GM12878 (cell line): ENCODE measurements at regions not wholly inside any gene's neighbourhood (a gene's known extent, or its start where the extent isn't known, plus 50 kb on each side); places are given as distances from the start of the nearest gene placed in this dataset.

Experiments
- ATAC-seq: fragments of 200-7000 bp; cut with Tn5 transposase; 3 replicates; pipeline ENCODE4 v1.9.1; 2020; ENCODE audit warnings: mild to moderate bottlenecking, moderate library complexity
- BruUV-seq: library from RNA; stranded (reverse); fragments of 400-500 nt; replicated peaks from 2 replicates; lab custom pipeline; 2021; lab: Mats Ljungman, UMichigan
- CTCF ChIA-PET: fragments of 300-600 bp; sonication (Branson Sonifier 250); formaldehyde crosslinking; extraction: SDS; loops from one replicate; lab custom pipeline; 2021; ENCODE audit warnings: inconsistent platforms; lab: Yijun Ruan, JAX
- POLR2A ChIA-PET: fragments of 350-600 bp; formaldehyde crosslinking; extraction: SDS; loops from one replicate; lab custom pipeline; 2021; ENCODE audit warnings: inconsistent platforms; lab: Charles Lee
- RAD21 ChIA-PET: fragments of 300-600 bp; sonication (Branson Sonifier 250); formaldehyde crosslinking; loops from one replicate; lab custom pipeline; 2023; ENCODE audit warnings: antibody characterized with exemption; ENCODE audit not compliant: unreplicated experiment; lab: Charles Lee
- SMC1A ChIA-PET: fragments of 300-600 bp; sonication (Branson Sonifier 250); formaldehyde crosslinking; loops from one replicate; lab custom pipeline; 2023; ENCODE audit not compliant: unreplicated experiment, uncharacterized antibody; lab: Charles Lee
- DNase-seq: peaks from one replicate; pipeline ENCODE4 v3.0.0-alpha.2; 2011; ENCODE audit warnings: low read depth, low spot score
- FAIRE-seq: peaks from 3 replicates; lab custom pipeline; 2011; peaks lifted over from hg19 to GRCh38; lab: Jason Lieb, UNC
- H2AFZ ChIP-seq: 2 replicates; pipeline ENCODE4 v1.6.0; 2011; ENCODE audit warnings: low read depth, low read length, control low read depth; ENCODE audit not compliant: control insufficient read depth
- H3K27ac ChIP-seq: 2 replicates; pipeline ENCODE4 v1.5.1; 2011; ENCODE audit warnings: control low read depth; ENCODE audit not compliant: control insufficient read depth, insufficient read depth
- H3K27me3 ChIP-seq, 2 experiments: replicated peaks in 1 of 2; 2 replicates each; pipeline versions ENCODE4 v1.6.0 to v1.6.1; 2011; ENCODE audit warnings: low read length in 1 of 2; ENCODE audit not compliant: control insufficient read depth in 2 of 2, insufficient read depth in 2 of 2
- H3K36me3 ChIP-seq, 2 experiments: 2 replicates each; pipeline ENCODE4 v1.5.1; 2011; ENCODE audit warnings: low read length in 1 of 2; ENCODE audit not compliant: control insufficient read depth in 2 of 2, insufficient read depth in 2 of 2
- H3K4me1 ChIP-seq: 2 replicates; pipeline ENCODE4 v1.6.1; 2011; ENCODE audit warnings: mild to moderate bottlenecking, low read length, moderate library complexity, mixed read lengths; ENCODE audit not compliant: control insufficient read depth, insufficient read depth
- H3K4me2 ChIP-seq: 2 replicates; pipeline ENCODE4 v1.6.0; 2011; ENCODE audit warnings: control low read depth; ENCODE audit not compliant: control insufficient read depth, insufficient read depth
- H3K4me3 ChIP-seq: fragments of 200-600 bp; sonication (generic); 2 replicates; pipeline ENCODE4 v1.5.1; 2016
- H3K79me2 ChIP-seq: 2 replicates; pipeline ENCODE4 v1.6.0; 2011; ENCODE audit warnings: low read length; ENCODE audit not compliant: control insufficient read depth, insufficient read depth
- H3K9ac ChIP-seq: 2 replicates; pipeline ENCODE4 v1.8.0; 2011; ENCODE audit warnings: low read length, control low read depth, mixed read lengths; ENCODE audit not compliant: control insufficient read depth, insufficient read depth
- H3K9me3 ChIP-seq: replicated peaks from 3 replicates; pipeline ENCODE4 v1.5.1; 2011; ENCODE audit warnings: mild to moderate bottlenecking, low read length; ENCODE audit not compliant: control insufficient read depth, insufficient read depth
- H4K20me1 ChIP-seq: 2 replicates; pipeline ENCODE4 v1.6.0; 2011; ENCODE audit not compliant: control insufficient read depth, insufficient read depth
- ATF7 ChIP-seq: fragments of 450-650 bp; IDR thresholded peaks from 2 replicates; pipeline ENCODE4 v1.6.1; 2016; ENCODE audit warnings: low read depth, mild to moderate bottlenecking
- CBX5 ChIP-seq: sonication (generic); IDR thresholded peaks from 2 replicates; pipeline ENCODE4 v1.6.1; 2016; ENCODE audit warnings: low read depth, moderate library complexity, mild to moderate bottlenecking, inconsistent platforms
- CEBPB ChIP-seq, 2 experiments: fragments of 150-350 bp in 1 of 2; IDR thresholded peaks; 2 replicates each; pipeline ENCODE4 v1.6.1; 2012 to 2014; ENCODE audit warnings: low read depth in 2 of 2, low read length in 2 of 2, borderline replicate concordance in 1 of 2, inconsistent platforms in 1 of 2
- IKZF1 ChIP-seq: fragments of 450-650 bp; conservative IDR thresholded peaks from 2 replicates; pipeline ENCODE4 v1.6.1; 2017; ENCODE audit warnings: antibody characterized with exemption, mild to moderate bottlenecking
- KAT2A ChIP-seq: conservative IDR thresholded peaks from 2 replicates; pipeline ENCODE4 v1.6.1; 2011; ENCODE audit warnings: low read depth, low read length; ENCODE audit not compliant: control insufficient read depth
- RCOR1 ChIP-seq: conservative IDR thresholded peaks from 2 replicates; pipeline ENCODE4 v1.6.1; 2012; ENCODE audit warnings: low read depth, low read length, improper control_type of control experiment
- SIN3A ChIP-seq: IDR thresholded peaks from 2 replicates; pipeline ENCODE4 v1.6.1; 2012; ENCODE audit warnings: low read depth, low read length, improper control_type of control experiment
- SMAD1 ChIP-seq: fragments of 450-650 bp; IDR thresholded peaks from 2 replicates; pipeline ENCODE4 v1.6.1; 2018; ENCODE audit warnings: mild to moderate bottlenecking, low read depth; ENCODE audit not compliant: partially characterized antibody
- STAT1 ChIP-seq: fragments of 450-650 bp; conservative IDR thresholded peaks from 2 replicates; pipeline ENCODE4 v1.6.1; 2014; ENCODE audit warnings: antibody characterized with exemption, mild to moderate bottlenecking
- USF1 ChIP-seq: IDR thresholded peaks from 2 replicates; pipeline ENCODE4 v1.6.1; 2011; ENCODE audit warnings: borderline replicate concordance, low read depth, mild to moderate bottlenecking, moderate library complexity, mixed read lengths, low read length; ENCODE audit not compliant: insufficient read depth; ENCODE audit errors: extremely low read length
- WGBS: methylation state at CpG from one replicate; pipeline ENCODE4 v1.1.6; 2016; ENCODE audit warnings: low lambda C conversion rate; ENCODE audit not compliant: insufficient replicate concordance, insufficient coverage; ENCODE audit errors: missing lambda C conversion rate; 5-methylcytosine and 5-hydroxymethylcytosine counted together
- in situ Hi-C: fragments of 300-500 bp; cut with MboI; formaldehyde crosslinking; loops from 9 replicates; pipeline ENCODE4 v1.14.3; 2018; ENCODE audit warnings: mixed read lengths
- intact Hi-C: fragments of 100-400 bp; cut with micrococcal nuclease; formaldehyde crosslinking; loops from one replicate; pipeline ENCODE4 v1.14.2; 2022; ENCODE audit not compliant: unreplicated experiment
- TF ChIP-seq, protein P1 (sequence below): fragments of 450-650 bp; IDR thresholded peaks from 2 replicates; pipeline ENCODE4 v1.6.1; 2018; ENCODE audit warnings: mild to moderate bottlenecking, low read depth, moderate library complexity; ENCODE audit not compliant: partially characterized antibody
- TF ChIP-seq, protein P2 (sequence below): fragments of 450-650 bp; IDR thresholded peaks from 2 replicates; pipeline ENCODE4 v1.6.1; 2017; ENCODE audit warnings: mild to moderate bottlenecking, low read depth, inconsistent platforms; ENCODE audit not compliant: poor library complexity, severe bottlenecking

DNA sequence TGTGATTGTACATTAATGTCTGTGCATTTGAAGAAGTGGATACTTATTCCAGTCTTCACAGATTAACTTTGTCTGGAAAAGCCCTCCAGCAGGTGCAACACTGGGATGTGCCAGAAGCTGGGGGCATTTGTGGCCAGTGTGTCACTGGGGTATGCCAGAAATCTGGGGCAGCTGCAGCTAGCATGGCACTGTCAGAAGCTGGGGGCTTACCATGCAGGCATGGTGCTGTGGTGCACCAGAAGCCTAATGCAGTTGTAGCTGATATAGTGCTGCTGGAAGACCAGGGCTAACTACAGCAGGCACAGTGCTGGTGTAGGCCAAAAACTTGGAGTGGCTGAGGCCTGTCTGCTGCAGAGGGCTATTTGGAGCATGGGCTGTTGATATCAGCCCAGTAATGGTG lies 270.1 kb downstream of the STK31 start:
- Histone ChIP-seq H3K4me1 (no peaks in the 10 kb centered on the region), H4K20me1 (no peaks in the 10 kb centered on the region), H2AFZ (no peak overlapping the region), H3K27ac (no peak overlapping the region), H3K27me3 (no peaks in the 10 kb centered on the region), H3K4me3 (no peak overlapping the region), H3K79me2 (no peaks in the 10 kb centered on the region), H3K9me3 (no peaks in the 10 kb centered on the region; the same call in 2 of the 3 replicates), H3K36me3 (no peaks in the 10 kb centered on the region), H3K9ac (no peak overlapping the region)
- in situ Hi-C loops: no loop called here
- ChIA-PET SMC1A (interaction anchor here (0.6 kb wide), 1 partner anchor 456 kb away, joined by 3 read pairs; no protein-coding TSS in a partner anchor), RAD21 (no interaction called here)
- BruUV-seq: no TSS peak
- intact Hi-C loops: no loop called here
- no peak for TF ChIP-seq SIN3A
- TF ChIP-seq, all 136 proteins: peak for 0
- DNase-seq (no peak), ATAC-seq (no peak), FAIRE-seq (no peak)
- CTCF ChIA-PET: interaction anchor here (0.7 to 1.3 kb wide), 3 partner anchors 15 to 676 kb away, joined by 3 to 4 read pairs (median 3); no protein-coding TSS in a partner anchor
- POLR2A ChIA-PET: no interaction called here
- H3K4me2 ChIP-seq: no peak overlapping the region

- FAIRE-seq (no peak), DNase-seq (no peak), ATAC-seq (no peak)
- H3K79me2 ChIP-seq: no peaks in the 10 kb centered on the region
- 0% methylated on average over 1 of the region's 1 CpG for WGBS
- H3K4me1 ChIP-seq: no peaks in the 10 kb centered on the region
- CTCF ChIA-PET: no interaction called here
- no peak overlapping the region for H3K4me3 ChIP-seq
- H3K27ac ChIP-seq: no peak overlapping the region
- H3K9me3 ChIP-seq: no peaks in the 10 kb centered on the region; the same call in 2 of the 3 replicates
- POLR2A ChIA-PET: no interaction called here
- intact Hi-C loops (no loop called here), in situ Hi-C loops (no loop called here)
- no peak overlapping the region for H3K9ac ChIP-seq
- TF ChIP-seq KAT2A (no peak), CBX5 (no peak), CEBPB (IDR thresholded peaks at IDR 0.05; ENCODE audit: borderline replicate concordance in 1 of 2, low read depth in 2 of 2, low read length in 2 of 2) (no peak), IKZF1 (no peak), USF1 (no peak), STAT1 (no peak), ATF7 (no peak), RCOR1 (no peak), SMAD1 (no peak)
- TF ChIP-seq, protein P1, sequence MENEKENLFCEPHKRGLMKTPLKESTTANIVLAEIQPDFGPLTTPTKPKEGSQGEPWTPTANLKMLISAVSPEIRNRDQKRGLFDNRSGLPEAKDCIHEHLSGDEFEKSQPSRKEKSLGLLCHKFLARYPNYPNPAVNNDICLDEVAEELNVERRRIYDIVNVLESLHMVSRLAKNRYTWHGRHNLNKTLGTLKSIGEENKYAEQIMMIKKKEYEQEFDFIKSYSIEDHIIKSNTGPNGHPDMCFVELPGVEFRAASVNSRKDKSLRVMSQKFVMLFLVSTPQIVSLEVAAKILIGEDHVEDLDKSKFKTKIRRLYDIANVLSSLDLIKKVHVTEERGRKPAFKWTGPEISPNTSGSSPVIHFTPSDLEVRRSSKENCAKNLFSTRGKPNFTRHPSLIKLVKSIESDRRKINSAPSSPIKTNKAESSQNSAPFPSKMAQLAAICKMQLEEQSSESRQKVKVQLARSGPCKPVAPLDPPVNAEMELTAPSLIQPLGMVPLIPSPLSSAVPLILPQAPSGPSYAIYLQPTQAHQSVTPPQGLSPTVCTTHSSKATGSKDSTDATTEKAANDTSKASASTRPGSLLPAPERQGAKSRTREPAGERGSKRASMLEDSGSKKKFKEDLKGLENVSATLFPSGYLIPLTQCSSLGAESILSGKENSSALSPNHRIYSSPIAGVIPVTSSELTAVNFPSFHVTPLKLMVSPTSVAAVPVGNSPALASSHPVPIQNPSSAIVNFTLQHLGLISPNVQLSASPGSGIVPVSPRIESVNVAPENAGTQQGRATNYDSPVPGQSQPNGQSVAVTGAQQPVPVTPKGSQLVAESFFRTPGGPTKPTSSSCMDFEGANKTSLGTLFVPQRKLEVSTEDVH: no peak
- TF ChIP-seq, protein P2, sequence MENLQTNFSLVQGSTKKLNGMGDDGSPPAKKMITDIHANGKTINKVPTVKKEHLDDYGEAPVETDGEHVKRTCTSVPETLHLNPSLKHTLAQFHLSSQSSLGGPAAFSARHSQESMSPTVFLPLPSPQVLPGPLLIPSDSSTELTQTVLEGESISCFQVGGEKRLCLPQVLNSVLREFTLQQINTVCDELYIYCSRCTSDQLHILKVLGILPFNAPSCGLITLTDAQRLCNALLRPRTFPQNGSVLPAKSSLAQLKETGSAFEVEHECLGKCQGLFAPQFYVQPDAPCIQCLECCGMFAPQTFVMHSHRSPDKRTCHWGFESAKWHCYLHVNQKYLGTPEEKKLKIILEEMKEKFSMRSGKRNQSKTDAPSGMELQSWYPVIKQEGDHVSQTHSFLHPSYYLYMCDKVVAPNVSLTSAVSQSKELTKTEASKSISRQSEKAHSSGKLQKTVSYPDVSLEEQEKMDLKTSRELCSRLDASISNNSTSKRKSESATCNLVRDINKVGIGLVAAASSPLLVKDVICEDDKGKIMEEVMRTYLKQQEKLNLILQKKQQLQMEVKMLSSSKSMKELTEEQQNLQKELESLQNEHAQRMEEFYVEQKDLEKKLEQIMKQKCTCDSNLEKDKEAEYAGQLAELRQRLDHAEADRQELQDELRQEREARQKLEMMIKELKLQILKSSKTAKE: no peak
- H2AFZ ChIP-seq: no peak overlapping the region
- H3K27me3 ChIP-seq: no peaks in the 10 kb centered on the region
- no peak overlapping the region for H3K4me2 ChIP-seq
- no peaks in the 10 kb centered on the region for H3K36me3 ChIP-seq
- no TSS peak for BruUV-seq
- no peaks in the 10 kb centered on the region for H4K20me1 ChIP-seq
- RAD21 ChIA-PET: no interaction called here
- SMC1A ChIA-PET: no interaction called here
Measured at GRCh38 chr7:23981314-23981713, 271.3 kb downstream of the STK31 start.
